WTC11 (cell line): ENCODE measurements at regions not wholly inside any gene's neighbourhood (a gene's known extent, or its start where the extent isn't known, plus 50 kb on each side); places are given as distances from the start of the nearest gene placed in this dataset.

Experiments used
- ATAC-seq: fragments of 200-7000 bp; cut with Tn5 transposase; 2 replicates; pipeline ENCODE4 v1.10.0; 2021; ENCODE audit warnings: mild to moderate bottlenecking, moderate library complexity
- CTCF ChIA-PET: fragments of 300-600 bp; sonication (Branson Sonifier 250); formaldehyde crosslinking; loops from one replicate; lab custom pipeline; 2021; ENCODE audit warnings: antibody characterized with exemption; lab: Charles Lee
- POLR2A ChIA-PET: fragments of 350-600 bp; sonication (Branson Sonifier 250); formaldehyde crosslinking; loops from one replicate; lab custom pipeline; 2021; ENCODE audit warnings: antibody characterized with exemption; lab: Charles Lee
- DNase-seq: peaks from one replicate; pipeline ENCODE4 v3.0.0; 2021; ENCODE audit warnings: low spot score
- H3K27ac Mint-ChIP-seq: 2 replicates; pipeline ENCODE4 v1.8.0; 2021; ENCODE audit warnings: mixed read lengths
- H3K27me3 Mint-ChIP-seq: 2 replicates; pipeline ENCODE4 v1.8.0; 2021; ENCODE audit warnings: low read depth, mild to moderate bottlenecking, moderate library complexity, mixed read lengths
- H3K36me3 Mint-ChIP-seq: 2 replicates; pipeline ENCODE4 v1.8.0; 2021; ENCODE audit warnings: mixed read lengths
- H3K4me1 Mint-ChIP-seq: 2 replicates; pipeline ENCODE4 v1.8.0; 2022; ENCODE audit warnings: mixed read lengths
- H3K4me3 Mint-ChIP-seq: 2 replicates; pipeline ENCODE4 v1.8.0; 2021; ENCODE audit warnings: mild to moderate bottlenecking, moderate library complexity, mixed read lengths
- H3K9me3 Mint-ChIP-seq: 2 replicates; pipeline ENCODE4 v1.8.0; 2021; ENCODE audit warnings: mixed read lengths
- ATF1 ChIP-seq: sonication (generic); formaldehyde crosslinking; IDR thresholded peaks from 2 replicates; pipeline ENCODE4 v1.8.1; 2023; ENCODE audit warnings: mild to moderate bottlenecking, moderate library complexity, missing genetic modification reagents
- CBFB ChIP-seq: sonication (generic); formaldehyde crosslinking; IDR thresholded peaks from 2 replicates; pipeline ENCODE4 v1.8.1; 2022; ENCODE audit warnings: mild to moderate bottlenecking, low read depth, missing genetic modification reagents
- CREB1 ChIP-seq: sonication (generic); formaldehyde crosslinking; IDR thresholded peaks from 2 replicates; pipeline ENCODE4 v1.8.0; 2023; ENCODE audit warnings: mild to moderate bottlenecking, missing genetic modification reagents
- EMX1 ChIP-seq: fragments of 250-450 bp; sonication (Bioruptor Pico); IDR thresholded peaks from 2 replicates; pipeline ENCODE4 v1.8.0; 2021; ENCODE audit warnings: mild to moderate bottlenecking
- FOXK1 ChIP-seq: sonication (generic); formaldehyde crosslinking; IDR thresholded peaks from 2 replicates; pipeline ENCODE4 v1.8.0; 2022; ENCODE audit warnings: mild to moderate bottlenecking, moderate library complexity, missing genetic modification reagents
- GTF2I ChIP-seq: fragments of 250-450 bp; sonication (Bioruptor Pico); conservative IDR thresholded peaks from 2 replicates; pipeline ENCODE4 v1.4.0; 2021; ENCODE audit warnings: mild to moderate bottlenecking
- HMGA2 ChIP-seq: fragments of 250-450 bp; sonication (Bioruptor Pico); IDR thresholded peaks from 2 replicates; pipeline ENCODE4 v1.4.0; 2021; ENCODE audit warnings: mild to moderate bottlenecking, moderate library complexity
- IRF2 ChIP-seq: sonication (generic); formaldehyde crosslinking; IDR thresholded peaks from 2 replicates; pipeline ENCODE4 v1.8.0; 2022; ENCODE audit warnings: low read depth, missing genetic modification reagents, borderline replicate concordance
- MXD4 ChIP-seq: fragments of 250-450 bp; sonication (Bioruptor Pico); IDR thresholded peaks from 2 replicates; pipeline ENCODE4 v1.8.0; 2021; ENCODE audit warnings: mild to moderate bottlenecking, moderate library complexity, borderline replicate concordance
- NFATC4 ChIP-seq: fragments of 250-450 bp; sonication (Bioruptor Pico); IDR thresholded peaks from 2 replicates; pipeline ENCODE4 v1.9.0; 2021; ENCODE audit warnings: mild to moderate bottlenecking
- NR2C2 ChIP-seq: sonication (generic); formaldehyde crosslinking; IDR thresholded peaks from 2 replicates; pipeline ENCODE4 v1.8.0; 2022; ENCODE audit warnings: mild to moderate bottlenecking, missing genetic modification reagents
- PRRX2 ChIP-seq: fragments of 250-450 bp; sonication (Bioruptor Pico); IDR thresholded peaks from 2 replicates; pipeline ENCODE4 v1.8.0; 2021; ENCODE audit warnings: mild to moderate bottlenecking
- SOX15 ChIP-seq: fragments of 250-450 bp; sonication (Bioruptor Pico); IDR thresholded peaks from 2 replicates; pipeline ENCODE4 v1.9.0; 2021; ENCODE audit warnings: mild to moderate bottlenecking
- SP1 ChIP-seq: sonication (generic); formaldehyde crosslinking; conservative IDR thresholded peaks from 2 replicates; pipeline ENCODE4 v1.8.1; 2022; ENCODE audit warnings: missing genetic modification reagents
- TEAD4 ChIP-seq: sonication (generic); formaldehyde crosslinking; IDR thresholded peaks from 2 replicates; pipeline ENCODE4 v1.8.0; 2022; ENCODE audit warnings: mild to moderate bottlenecking, missing genetic modification reagents
- TP53 ChIP-seq: sonication (generic); formaldehyde crosslinking; IDR thresholded peaks from 2 replicates; pipeline ENCODE4 v1.8.1; 2023; ENCODE audit warnings: mild to moderate bottlenecking, missing genetic modification reagents
- ZNF219 ChIP-seq: sonication (generic); formaldehyde crosslinking; IDR thresholded peaks from 2 replicates; pipeline ENCODE4 v1.8.0; 2023; ENCODE audit warnings: missing genetic modification reagents, mild to moderate bottlenecking, borderline replicate concordance
- ZNF671 ChIP-seq: fragments of 250-450 bp; sonication (Bioruptor Pico); IDR thresholded peaks from 2 replicates; pipeline ENCODE4 v1.8.0; 2021; ENCODE audit warnings: mild to moderate bottlenecking
- TF ChIP-seq, protein P1 (sequence below): sonication (generic); formaldehyde crosslinking; IDR thresholded peaks from 2 replicates; pipeline ENCODE4 v1.8.0; 2022; ENCODE audit warnings: mild to moderate bottlenecking, missing genetic modification reagents
- TF ChIP-seq, protein P2 (sequence below): fragments of 250-450 bp; sonication (Bioruptor Pico); IDR thresholded peaks from 2 replicates; pipeline ENCODE4 v1.8.0; 2021; ENCODE audit warnings: mild to moderate bottlenecking
- TF ChIP-seq, protein P3 (sequence below): fragments of 250-450 bp; sonication (Bioruptor Pico); IDR thresholded peaks from 2 replicates; pipeline ENCODE4 v1.9.0; 2021; ENCODE audit warnings: mild to moderate bottlenecking
- TF ChIP-seq, protein P4 (sequence below): sonication (generic); formaldehyde crosslinking; IDR thresholded peaks from 2 replicates; pipeline ENCODE4 v1.8.1; 2022; ENCODE audit warnings: mild to moderate bottlenecking, moderate library complexity, missing genetic modification reagents
- TF ChIP-seq, protein P5 (sequence below): fragments of 250-450 bp; sonication (Bioruptor Pico); IDR thresholded peaks from 2 replicates; pipeline ENCODE4 v1.9.0; 2021; ENCODE audit warnings: mild to moderate bottlenecking, borderline replicate concordance
- TF ChIP-seq, protein P6 (sequence below): sonication (generic); formaldehyde crosslinking; IDR thresholded peaks from 2 replicates; pipeline ENCODE4 v1.8.0; 2022; ENCODE audit warnings: mild to moderate bottlenecking, missing genetic modification reagents
- TF ChIP-seq, protein P7 (sequence below): fragments of 250-450 bp; sonication (Bioruptor Pico); IDR thresholded peaks from 2 replicates; pipeline ENCODE4 v2.1.2; 2022; ENCODE audit warnings: mild to moderate bottlenecking, moderate library complexity

DNA sequence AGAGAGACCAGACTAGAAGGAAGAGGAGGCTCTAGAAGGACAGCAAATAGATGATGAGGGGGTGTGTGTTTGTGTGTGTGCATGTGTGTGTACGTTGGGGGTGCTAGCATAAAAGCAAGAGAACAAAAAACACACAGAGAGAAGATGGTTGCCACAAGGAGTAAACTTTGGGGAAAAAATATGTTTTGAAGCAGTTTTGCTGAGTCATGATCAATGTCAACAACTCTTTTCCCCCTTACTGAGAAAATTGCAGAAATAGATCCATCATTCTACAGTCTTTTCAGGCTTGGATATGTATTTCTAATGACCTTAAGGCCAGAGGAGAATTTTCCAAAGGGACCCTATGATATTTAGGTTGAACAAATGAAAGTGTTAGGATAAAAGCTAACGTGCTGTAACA lies 89.0 kb upstream of the NHS start (continued):
- TF ChIP-seq ATF1, result no peak
- TF ChIP-seq ZNF219, result no peak
- no peak for TF ChIP-seq FOXK1 (CRISPR knock-in tag)
- no peak for TF ChIP-seq HMGA2 (CRISPR knock-in tag)
- TF ChIP-seq, protein P1, sequence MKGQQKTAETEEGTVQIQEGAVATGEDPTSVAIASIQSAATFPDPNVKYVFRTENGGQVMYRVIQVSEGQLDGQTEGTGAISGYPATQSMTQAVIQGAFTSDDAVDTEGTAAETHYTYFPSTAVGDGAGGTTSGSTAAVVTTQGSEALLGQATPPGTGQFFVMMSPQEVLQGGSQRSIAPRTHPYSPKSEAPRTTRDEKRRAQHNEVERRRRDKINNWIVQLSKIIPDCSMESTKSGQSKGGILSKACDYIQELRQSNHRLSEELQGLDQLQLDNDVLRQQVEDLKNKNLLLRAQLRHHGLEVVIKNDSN, result no peak
- TF ChIP-seq CREB1 (CRISPR knock-in tag), result no peak
- TF ChIP-seq ZNF671 (CRISPR knock-in tag), result no peak
- no peak for TF ChIP-seq SP1
- no peak for TF ChIP-seq GTF2I
- no peak for TF ChIP-seq CBFB (CRISPR knock-in tag)

DNA sequence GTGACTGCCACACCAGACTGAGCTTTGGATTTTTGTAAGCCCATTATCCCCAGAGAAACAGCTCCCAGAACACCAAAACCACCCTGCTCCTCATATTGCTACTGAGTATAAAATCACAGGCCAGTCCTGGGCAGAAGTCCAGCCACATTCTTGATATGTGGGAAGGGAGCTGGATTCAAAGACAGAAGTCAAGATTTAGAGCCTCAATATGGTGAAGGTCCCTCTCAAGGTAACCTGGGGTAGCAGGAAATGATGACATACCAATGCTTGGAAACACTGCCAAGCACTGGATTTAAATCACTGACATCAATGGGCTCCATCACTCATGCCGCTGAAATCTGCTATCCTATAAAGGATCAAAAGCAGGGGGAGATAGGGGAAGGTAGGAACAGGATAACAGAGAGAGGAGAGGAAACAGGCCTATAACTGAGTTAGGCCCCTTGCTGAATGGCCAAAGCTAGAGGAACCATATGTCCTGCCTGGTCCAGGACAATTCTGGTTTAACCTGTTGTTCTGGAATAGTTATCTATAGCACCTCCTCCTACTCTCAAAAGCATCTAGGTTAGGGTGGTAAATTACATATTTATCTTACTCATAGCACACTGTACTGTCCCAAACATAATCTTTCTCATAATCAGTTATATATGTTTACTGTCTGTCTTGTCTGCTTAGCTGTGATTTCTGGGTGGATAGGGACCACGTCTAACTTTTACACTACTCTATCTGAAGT lies 83.7 kb upstream of the NHS start:
- Mint-ChIP-seq H3K27ac (peak overlapping the region; percentile 87; the same call in 1 of the 2 replicates), H3K27me3 (no peaks in the 10 kb centered on the region), H3K4me1 (peaks cover 17% of the 10 kb centered on the region), H3K9me3 (peaks cover 15% of the 10 kb centered on the region), H3K36me3 (peaks cover 3% of the 10 kb centered on the region; the same call in 1 of the 2 replicates), H3K4me3 (no peak overlapping the region)
- CTCF ChIA-PET, result interaction anchor here (1.4 kb wide), 1 partner anchor 49 kb away, joined by 4 read pairs; no protein-coding TSS in a partner anchor
- DNase-seq (no peak), ATAC-seq (no peak)
- POLR2A ChIA-PET, result no interaction called here
- TF ChIP-seq, protein P2, sequence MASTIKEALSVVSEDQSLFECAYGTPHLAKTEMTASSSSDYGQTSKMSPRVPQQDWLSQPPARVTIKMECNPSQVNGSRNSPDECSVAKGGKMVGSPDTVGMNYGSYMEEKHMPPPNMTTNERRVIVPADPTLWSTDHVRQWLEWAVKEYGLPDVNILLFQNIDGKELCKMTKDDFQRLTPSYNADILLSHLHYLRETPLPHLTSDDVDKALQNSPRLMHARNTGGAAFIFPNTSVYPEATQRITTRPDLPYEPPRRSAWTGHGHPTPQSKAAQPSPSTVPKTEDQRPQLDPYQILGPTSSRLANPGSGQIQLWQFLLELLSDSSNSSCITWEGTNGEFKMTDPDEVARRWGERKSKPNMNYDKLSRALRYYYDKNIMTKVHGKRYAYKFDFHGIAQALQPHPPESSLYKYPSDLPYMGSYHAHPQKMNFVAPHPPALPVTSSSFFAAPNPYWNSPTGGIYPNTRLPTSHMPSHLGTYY, result no peak
- TF ChIP-seq, protein P3, sequence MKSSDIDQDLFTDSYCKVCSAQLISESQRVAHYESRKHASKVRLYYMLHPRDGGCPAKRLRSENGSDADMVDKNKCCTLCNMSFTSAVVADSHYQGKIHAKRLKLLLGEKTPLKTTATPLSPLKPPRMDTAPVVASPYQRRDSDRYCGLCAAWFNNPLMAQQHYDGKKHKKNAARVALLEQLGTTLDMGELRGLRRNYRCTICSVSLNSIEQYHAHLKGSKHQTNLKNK (CRISPR knock-in tag), result no peak
- no peak for TF ChIP-seq TP53
- TF ChIP-seq IRF2 (CRISPR knock-in tag), result no peak
- TF ChIP-seq NFATC4 (CRISPR knock-in tag), result no peak
- no peak for TF ChIP-seq PRRX2
- TF ChIP-seq, protein P4, sequence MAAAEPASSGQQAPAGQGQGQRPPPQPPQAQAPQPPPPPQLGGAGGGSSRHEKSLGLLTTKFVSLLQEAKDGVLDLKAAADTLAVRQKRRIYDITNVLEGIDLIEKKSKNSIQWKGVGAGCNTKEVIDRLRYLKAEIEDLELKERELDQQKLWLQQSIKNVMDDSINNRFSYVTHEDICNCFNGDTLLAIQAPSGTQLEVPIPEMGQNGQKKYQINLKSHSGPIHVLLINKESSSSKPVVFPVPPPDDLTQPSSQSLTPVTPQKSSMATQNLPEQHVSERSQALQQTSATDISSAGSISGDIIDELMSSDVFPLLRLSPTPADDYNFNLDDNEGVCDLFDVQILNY (CRISPR knock-in tag), result no peak
- TF ChIP-seq SOX15 (CRISPR knock-in tag), result no peak
- TF ChIP-seq, protein P5, sequence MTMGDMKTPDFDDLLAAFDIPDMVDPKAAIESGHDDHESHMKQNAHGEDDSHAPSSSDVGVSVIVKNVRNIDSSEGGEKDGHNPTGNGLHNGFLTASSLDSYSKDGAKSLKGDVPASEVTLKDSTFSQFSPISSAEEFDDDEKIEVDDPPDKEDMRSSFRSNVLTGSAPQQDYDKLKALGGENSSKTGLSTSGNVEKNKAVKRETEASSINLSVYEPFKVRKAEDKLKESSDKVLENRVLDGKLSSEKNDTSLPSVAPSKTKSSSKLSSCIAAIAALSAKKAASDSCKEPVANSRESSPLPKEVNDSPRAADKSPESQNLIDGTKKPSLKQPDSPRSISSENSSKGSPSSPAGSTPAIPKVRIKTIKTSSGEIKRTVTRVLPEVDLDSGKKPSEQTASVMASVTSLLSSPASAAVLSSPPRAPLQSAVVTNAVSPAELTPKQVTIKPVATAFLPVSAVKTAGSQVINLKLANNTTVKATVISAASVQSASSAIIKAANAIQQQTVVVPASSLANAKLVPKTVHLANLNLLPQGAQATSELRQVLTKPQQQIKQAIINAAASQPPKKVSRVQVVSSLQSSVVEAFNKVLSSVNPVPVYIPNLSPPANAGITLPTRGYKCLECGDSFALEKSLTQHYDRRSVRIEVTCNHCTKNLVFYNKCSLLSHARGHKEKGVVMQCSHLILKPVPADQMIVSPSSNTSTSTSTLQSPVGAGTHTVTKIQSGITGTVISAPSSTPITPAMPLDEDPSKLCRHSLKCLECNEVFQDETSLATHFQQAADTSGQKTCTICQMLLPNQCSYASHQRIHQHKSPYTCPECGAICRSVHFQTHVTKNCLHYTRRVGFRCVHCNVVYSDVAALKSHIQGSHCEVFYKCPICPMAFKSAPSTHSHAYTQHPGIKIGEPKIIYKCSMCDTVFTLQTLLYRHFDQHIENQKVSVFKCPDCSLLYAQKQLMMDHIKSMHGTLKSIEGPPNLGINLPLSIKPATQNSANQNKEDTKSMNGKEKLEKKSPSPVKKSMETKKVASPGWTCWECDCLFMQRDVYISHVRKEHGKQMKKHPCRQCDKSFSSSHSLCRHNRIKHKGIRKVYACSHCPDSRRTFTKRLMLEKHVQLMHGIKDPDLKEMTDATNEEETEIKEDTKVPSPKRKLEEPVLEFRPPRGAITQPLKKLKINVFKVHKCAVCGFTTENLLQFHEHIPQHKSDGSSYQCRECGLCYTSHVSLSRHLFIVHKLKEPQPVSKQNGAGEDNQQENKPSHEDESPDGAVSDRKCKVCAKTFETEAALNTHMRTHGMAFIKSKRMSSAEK, result no peak
- TF ChIP-seq NR2C2 (CRISPR knock-in tag), result no peak
- TF ChIP-seq, protein P6, sequence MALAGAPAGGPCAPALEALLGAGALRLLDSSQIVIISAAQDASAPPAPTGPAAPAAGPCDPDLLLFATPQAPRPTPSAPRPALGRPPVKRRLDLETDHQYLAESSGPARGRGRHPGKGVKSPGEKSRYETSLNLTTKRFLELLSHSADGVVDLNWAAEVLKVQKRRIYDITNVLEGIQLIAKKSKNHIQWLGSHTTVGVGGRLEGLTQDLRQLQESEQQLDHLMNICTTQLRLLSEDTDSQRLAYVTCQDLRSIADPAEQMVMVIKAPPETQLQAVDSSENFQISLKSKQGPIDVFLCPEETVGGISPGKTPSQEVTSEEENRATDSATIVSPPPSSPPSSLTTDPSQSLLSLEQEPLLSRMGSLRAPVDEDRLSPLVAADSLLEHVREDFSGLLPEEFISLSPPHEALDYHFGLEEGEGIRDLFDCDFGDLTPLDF (CRISPR knock-in tag), result no peak
- TF ChIP-seq MXD4, result no peak
- TF ChIP-seq TEAD4 (CRISPR knock-in tag), result no peak
- TF ChIP-seq, protein P7, sequence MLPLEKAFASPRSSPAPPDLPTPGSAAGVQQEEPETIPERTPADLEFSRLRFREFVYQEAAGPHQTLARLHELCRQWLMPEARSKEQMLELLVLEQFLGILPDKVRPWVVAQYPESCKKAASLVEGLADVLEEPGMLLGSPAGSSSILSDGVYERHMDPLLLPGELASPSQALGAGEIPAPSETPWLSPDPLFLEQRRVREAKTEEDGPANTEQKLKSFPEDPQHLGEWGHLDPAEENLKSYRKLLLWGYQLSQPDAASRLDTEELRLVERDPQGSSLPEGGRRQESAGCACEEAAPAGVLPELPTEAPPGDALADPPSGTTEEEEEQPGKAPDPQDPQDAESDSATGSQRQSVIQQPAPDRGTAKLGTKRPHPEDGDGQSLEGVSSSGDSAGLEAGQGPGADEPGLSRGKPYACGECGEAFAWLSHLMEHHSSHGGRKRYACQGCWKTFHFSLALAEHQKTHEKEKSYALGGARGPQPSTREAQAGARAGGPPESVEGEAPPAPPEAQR, result no peak
- no peak for TF ChIP-seq EMX1 (CRISPR knock-in tag)
